Activated T-cell treated with anti-CD3 and anti-CD28 coated beads, Interleukin-2, amount 50 U/mL, for 72 hours (primary cell): ENCODE measurements at regions not wholly inside any gene's neighbourhood (a gene's known extent, or its start where the extent isn't known, plus 50 kb on each side); places are given as distances from the start of the nearest gene placed in this dataset.
A peak's percentile ranks its signal among the peaks of the same experiment; 100 is the strongest.

ENCODE experiments used
- ATAC-seq, 2 donors: fragments of 150-1000 bp; cut with Tn5 transposase; replicated peaks in 1 of 2; 2 replicates each; pipeline ENCODE4 v1.10.0; 2021; ENCODE audit warnings: moderate library complexity in 2 of 2, mild to moderate bottlenecking in 1 of 2
- DNase-seq, 2 donors: peaks; one replicate each; pipeline ENCODE4 v3.0.0; 2021 to 2022; ENCODE audit warnings: mixed read lengths in 1 of 2
- H3K27ac Mint-ChIP-seq: one replicate; pipeline ENCODE4 v1.8.0; 2022; ENCODE audit warnings: mild to moderate bottlenecking, moderate library complexity, mixed read lengths
- H3K27me3 Mint-ChIP-seq: one replicate; pipeline ENCODE4 v1.8.0; 2022; ENCODE audit warnings: low read depth, mixed read lengths
- H3K36me3 Mint-ChIP-seq, 2 donors: one replicate each; pipeline ENCODE4 v1.8.0; 2022; ENCODE audit warnings: mixed read lengths in 2 of 2, mild to moderate bottlenecking in 1 of 2; ENCODE audit not compliant: insufficient read depth in 2 of 2
- H3K4me1 Mint-ChIP-seq: one replicate; pipeline ENCODE4 v1.8.0; 2022; ENCODE audit warnings: low read depth, mixed read lengths
- H3K4me3 Mint-ChIP-seq, 2 donors: one replicate each; pipeline ENCODE4 v1.8.0; 2022; ENCODE audit warnings: mild to moderate bottlenecking in 2 of 2, mixed read lengths in 2 of 2, moderate library complexity in 2 of 2
- H3K9me3 Mint-ChIP-seq, 2 donors: one replicate each; pipeline ENCODE4 v1.8.0; 2022; ENCODE audit warnings: mixed read lengths in 2 of 2

DNA sequence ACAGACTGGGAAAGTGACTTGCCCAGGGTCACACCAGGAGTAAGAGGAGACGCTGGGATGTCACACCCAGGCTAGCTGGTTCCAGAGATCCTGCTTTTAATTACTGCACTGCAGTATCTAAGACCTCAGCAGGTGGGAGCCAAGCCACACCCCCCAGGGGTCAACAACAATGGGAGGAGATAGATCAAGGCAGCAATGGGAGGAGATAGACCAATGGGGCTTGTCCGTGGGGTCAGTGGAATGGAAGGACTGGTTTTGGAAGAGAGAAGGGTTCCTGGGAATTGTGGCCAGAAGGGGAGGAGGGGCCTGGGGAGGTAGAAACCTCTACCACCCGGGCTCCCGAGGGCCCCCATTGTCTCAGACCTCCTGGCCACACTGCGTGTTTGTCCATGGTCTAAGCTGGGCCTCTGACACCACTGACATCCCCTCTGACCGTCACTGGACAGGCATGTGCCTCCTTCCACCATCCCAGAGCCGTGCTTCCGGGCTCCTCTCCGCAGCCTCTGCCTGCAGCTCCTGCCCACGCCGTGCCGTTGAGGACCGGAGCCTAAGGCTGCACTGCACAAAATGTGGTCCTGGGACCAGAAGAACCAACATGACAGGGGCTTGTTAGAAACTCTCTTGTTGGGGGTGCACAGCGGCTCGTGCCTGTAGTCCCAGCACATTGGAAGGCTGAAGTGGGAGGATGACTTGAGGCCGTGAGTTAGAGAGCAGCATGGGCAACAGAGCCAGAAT lies 69.8 kb upstream of the RPH3AL start:
- Mint-ChIP-seq H3K27ac (no peak overlapping the region), H3K4me1 (peaks cover 45% of the 10 kb centered on the region), H3K9me3 (peaks cover 0 to 2% of the 10 kb centered on the region in 2 donors), H3K4me3 (no peak overlapping the region), H3K36me3 (peaks cover 0 to 4% of the 10 kb centered on the region in 2 donors), H3K27me3 (no peaks in the 10 kb centered on the region)
- ATAC-seq (no peak), DNase-seq (no peak)

DNA sequence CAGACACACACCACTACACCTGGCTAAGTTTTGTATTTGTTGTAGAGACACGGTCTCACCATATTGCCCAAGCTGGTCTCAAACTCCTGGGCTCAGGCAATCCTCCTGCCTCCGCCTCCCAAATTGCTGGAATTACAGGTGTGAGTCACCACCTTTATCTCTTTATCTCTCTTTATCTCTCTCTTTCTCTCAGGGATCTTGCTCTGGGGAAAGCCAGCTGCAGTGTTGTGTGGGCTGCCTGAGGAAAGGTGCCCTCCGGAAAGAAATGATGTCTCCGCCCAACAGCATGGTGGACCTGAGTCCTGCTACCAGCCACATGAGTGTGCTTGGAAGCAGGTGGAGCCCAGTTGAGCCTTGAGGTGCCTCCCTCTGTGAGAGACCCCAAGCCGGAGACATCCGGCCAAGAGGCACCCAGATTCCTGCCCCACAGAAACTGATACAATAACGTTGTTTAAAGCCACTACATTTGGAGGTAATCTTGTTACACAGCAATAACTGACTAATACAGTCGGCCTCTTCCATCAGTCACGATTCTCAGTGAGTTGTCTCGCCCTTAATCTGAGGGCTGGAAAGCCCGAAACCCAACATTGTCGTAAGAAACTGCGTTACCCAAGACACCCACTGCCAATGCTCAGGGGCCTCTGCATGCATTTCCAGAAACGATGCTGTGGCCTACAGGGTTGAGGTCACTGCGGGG lies 68.0 kb upstream of the RPH3AL start:
- peaks cover 0 to 2% of the 10 kb centered on the region in 2 donors for H3K9me3 Mint-ChIP-seq
- no peak overlapping the region for H3K4me3 Mint-ChIP-seq
- ATAC-seq (no peak), DNase-seq (no peak)
- no peak overlapping the region for H3K27ac Mint-ChIP-seq
- peaks cover 54% of the 10 kb centered on the region for H3K4me1 Mint-ChIP-seq
- H3K27me3 Mint-ChIP-seq, result no peaks in the 10 kb centered on the region
- peaks cover 0 to 6% of the 10 kb centered on the region in 2 donors for H3K36me3 Mint-ChIP-seq

DNA sequence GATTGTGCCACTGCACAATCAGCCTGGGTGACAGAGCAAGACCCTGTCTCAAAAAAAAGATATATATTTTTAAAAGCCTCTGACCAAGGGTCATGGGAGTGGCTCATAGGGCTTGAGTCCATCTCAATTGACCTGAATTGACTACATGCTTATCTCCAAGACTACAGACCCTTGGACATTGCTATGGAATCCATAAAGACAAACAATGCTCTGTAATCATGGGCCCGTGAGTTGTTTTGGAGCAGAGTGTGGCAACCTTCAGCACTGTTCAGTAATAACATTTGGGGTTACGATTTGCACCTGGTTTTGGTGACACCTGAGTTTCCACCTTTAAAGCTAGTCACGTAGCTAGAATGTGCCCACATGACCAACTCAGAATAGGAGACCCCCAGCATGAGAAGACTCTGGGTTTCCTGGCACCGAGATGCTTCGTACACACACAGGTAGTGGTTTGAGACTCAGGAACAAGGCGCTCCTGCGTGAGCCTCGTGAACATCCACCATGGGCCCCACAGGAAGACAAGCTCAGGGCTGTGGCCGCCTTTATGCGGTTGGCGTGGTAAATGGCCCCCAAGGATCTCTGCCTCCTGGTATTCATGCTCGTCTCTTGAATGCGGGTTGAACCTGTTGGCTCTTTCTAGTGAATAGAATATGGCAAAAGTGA lies 66.6 kb upstream of the RPH3AL start:
- ATAC-seq, result peak; percentile 9 to 16
- Mint-ChIP-seq H3K9me3 (peaks cover 0 to 2% of the 10 kb centered on the region in 2 donors), H3K36me3 (peaks cover 11 to 13% of the 10 kb centered on the region in 2 donors), H3K27me3 (no peaks in the 10 kb centered on the region), H3K4me3 (peak overlapping the region; percentile 3 to 13), H3K4me1 (peaks cover 68% of the 10 kb centered on the region), H3K27ac (peak overlapping the region; percentile 4)
- peak; percentile 52 to 64 for DNase-seq

DNA sequence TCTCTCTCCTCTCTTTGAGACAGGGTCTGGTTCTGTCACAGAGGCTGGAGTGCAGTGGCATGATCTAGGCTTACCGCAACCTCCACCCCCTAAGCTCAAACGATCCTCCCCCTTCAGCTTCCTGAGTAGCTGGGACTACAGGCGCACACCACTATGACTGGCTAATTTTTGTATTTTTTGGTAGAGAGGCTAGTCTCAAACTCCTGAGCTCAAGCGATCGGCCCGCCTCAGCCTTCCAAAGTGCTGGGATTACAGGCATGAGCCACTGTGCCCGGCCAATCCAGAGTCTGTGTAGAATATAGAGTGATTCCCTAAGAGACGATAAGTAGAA lies 65.8 kb upstream of the RPH3AL start:
- Mint-ChIP-seq H3K36me3 (peaks cover 16% of the 10 kb centered on the region in 2 donors), H3K27me3 (no peaks in the 10 kb centered on the region), H3K27ac (peak overlapping the region; percentile 94), H3K4me1 (peaks cover 73% of the 10 kb centered on the region), H3K9me3 (peaks cover 0 to 2% of the 10 kb centered on the region in 2 donors), H3K4me3 (peak overlapping the region; percentile 85 to 87)
- DNase-seq, result peak; percentile 63 to 74
- peak; percentile 58 to 65 for ATAC-seq

DNA sequence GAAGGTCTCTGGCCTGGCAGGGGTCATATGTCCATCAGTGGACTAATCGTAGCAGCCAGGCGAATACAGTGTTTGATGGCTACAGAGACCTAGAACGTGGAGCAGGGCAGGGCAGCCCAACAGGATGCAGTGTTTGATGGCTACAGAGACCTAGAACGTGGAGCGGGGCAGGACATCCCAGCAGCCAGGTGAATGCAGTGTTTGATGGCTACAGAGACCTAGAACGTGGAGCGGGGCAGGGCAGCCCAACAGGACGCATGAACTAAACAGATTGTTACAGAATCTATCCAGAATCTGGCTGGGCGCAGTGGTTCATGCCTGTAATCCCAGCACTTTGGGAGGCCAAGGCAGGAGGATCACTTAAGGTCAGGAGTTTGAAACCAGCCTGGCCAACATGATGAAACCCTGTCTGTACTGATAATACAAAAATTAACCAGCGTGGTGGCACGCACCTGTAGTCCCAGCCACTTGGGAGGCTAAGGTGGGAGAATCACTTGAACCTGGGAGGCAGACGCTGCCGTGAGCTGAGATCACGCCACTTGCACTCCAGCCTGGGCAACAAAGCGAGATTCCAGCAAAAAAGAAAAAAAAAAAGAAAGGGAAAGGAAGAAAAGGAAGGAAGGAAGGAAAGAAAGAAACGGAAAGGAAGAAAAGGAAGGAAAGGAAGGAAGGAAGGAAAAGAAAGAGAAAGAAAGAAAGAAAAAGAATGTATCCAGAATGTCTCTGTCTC lies 65.2 kb upstream of the RPH3AL start:
- Mint-ChIP-seq H3K9me3 (peaks cover 0 to 2% of the 10 kb centered on the region in 2 donors), H3K4me1 (peaks cover 77% of the 10 kb centered on the region), H3K27me3 (no peaks in the 10 kb centered on the region), H3K36me3 (peaks cover 18 to 19% of the 10 kb centered on the region in 2 donors), H3K4me3 (peak overlapping the region; percentile 85 to 87), H3K27ac (peak overlapping the region; percentile 94)
- no peak for ATAC-seq
- no peak for DNase-seq

DNA sequence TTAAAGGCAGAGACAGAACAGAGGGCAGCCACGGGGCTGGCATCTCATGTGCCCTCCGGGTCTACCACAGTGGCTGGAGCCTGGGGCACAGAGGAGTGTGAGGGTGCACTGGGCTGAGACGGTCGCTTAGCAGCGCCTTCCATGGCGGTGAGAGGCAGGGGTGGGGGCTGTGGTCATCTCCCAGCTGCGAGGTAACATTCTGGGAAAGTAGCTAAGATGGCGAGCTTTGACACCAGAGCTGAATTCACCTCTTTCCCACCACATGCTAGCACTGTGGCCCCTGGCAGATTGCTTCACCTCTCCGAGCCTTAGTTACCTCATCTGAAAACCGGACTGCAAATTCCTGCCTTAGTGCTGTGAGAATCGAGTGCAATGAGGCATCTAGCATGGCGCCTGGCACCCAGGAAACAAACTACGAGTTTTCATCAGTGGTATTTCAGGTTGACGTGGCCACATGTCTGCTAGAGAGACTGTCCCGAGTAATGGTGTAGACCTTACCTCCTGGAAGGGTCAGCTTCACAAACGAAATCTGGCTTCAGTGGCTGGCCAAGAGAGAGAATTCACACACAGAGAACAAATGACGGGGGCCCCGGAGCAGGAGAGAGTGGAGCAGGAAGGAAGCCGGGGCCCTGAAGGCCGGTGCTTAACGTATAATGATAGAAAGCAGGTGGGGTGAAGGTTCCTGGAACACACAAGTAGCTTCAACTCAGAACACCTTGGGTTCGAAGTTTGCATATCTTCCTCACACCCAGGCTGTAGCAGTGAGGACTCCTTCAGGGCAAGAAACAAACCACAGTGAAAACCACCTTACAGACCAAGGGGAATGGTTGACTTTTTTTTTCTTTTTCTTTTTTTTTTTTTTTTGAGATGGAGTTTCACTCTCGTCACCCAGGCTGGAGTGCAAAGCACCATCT lies 63.9 kb upstream of the RPH3AL start:
- peak; percentile 68 to 71 for DNase-seq
- Mint-ChIP-seq H3K27me3 (no peaks in the 10 kb centered on the region), H3K27ac (peak overlapping the region; percentile 98), H3K4me3 (peak overlapping the region; percentile 85 to 87), H3K4me1 (peaks cover 84% of the 10 kb centered on the region), H3K36me3 (peaks cover 22% of the 10 kb centered on the region in 2 donors), H3K9me3 (peaks cover 0 to 2% of the 10 kb centered on the region in 2 donors)
- ATAC-seq, result peak; percentile 73 to 84

DNA sequence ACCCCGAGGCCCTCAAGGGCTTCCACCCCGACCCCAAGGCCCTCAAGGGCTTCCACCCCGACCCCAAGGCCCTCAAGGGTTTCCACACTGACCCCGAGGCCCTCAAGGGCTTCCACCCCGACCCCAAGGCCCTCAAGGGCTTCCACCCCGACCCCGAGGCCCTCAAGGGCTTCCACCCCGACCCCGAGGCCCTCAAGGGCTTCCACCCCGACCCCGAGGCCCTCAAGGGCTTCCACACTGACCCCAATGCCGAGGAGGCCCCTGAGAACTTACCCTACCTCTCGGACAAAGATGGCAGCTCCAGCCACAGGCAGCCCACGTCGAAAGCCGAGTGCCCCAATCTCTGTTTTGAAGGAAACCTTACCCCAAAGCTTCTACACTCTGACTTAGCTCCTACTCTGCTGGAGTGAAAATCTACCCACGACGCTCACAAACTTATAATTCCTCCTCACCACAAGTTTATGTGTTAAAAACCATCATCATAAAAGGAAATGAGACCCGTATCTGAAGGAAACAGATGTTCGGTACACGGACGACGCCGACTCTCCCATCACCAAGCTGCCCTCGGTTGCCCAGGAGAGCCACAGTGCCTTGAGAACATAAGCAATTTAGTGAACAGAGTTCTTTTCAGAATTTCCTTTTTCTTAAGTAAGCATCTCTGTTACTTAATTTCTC lies 61.2 kb upstream of the RPH3AL start:
- Mint-ChIP-seq H3K27ac (peak overlapping the region; percentile 98), H3K9me3 (no peaks in the 10 kb centered on the region), H3K4me1 (peaks cover 92% of the 10 kb centered on the region), H3K4me3 (peak overlapping the region; percentile 85 to 87), H3K36me3 (peaks cover 25 to 28% of the 10 kb centered on the region in 2 donors), H3K27me3 (no peaks in the 10 kb centered on the region)
- ATAC-seq, result no peak
- DNase-seq, result no peak

DNA sequence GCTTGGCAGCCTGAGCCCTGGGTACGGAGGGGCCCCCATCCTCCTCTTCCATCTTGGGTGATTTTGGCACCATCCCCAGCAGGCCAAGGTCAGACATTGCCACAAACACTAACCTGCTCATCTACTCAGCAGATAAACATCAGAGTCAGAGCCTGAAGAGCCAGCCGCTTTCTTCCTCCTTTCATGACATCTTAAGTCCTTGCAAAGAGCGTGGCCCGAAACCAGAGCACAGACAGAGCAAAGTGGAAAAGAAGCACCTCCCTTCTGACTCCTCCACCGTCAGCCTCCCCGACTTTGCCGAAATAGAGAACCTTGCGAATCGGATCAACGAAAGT lies 60.4 kb upstream of the RPH3AL start:
- H3K4me1 Mint-ChIP-seq, result peaks cover 83% of the 10 kb centered on the region
- peaks cover 25 to 28% of the 10 kb centered on the region in 2 donors for H3K36me3 Mint-ChIP-seq
- DNase-seq (peak; percentile 25 to 26), ATAC-seq (no peak)
- peak overlapping the region; percentile 95 for H3K27ac Mint-ChIP-seq
- H3K9me3 Mint-ChIP-seq, result no peaks in the 10 kb centered on the region
- no peaks in the 10 kb centered on the region for H3K27me3 Mint-ChIP-seq
- H3K4me3 Mint-ChIP-seq, result peak overlapping the region; percentile 91 to 96

DNA sequence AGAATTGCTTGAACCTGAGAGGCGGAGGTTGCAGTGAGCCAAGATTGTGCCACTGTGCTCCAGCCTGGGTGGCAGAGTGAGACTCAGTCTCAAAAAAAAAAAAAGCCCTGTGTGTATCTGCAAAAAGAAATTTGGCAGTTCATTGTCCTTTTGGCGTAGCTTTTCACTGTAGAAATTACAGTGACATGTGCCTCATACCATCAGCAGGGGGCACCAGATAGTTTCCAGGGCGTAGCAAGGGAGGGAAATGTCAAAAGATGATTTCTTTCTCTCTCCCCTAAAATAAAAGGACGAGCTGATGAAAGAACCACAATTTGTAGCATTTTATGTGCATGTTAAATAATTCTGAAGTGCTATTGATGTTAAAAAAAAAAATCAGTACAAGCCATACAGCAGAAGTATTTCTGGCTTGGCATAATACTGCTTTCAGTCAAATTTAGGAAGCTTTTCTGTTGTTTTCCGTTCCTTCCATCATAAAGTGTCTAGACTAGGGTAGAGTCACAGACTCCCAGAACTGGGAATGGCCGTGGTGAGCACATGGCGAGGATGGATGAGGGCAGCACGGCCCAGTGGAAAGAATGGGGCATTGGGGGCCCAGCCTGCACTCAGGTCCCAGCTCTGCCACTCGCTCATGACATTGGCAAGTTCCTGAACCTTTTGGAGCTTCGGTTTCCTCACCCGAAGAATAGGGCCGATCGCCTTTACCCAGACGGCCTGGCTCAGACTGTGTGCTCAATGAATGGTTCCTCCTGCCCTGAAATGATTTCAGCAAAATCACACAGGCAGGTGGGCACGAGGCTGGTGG lies 59.8 kb upstream of the RPH3AL start:
- peaks cover 83% of the 10 kb centered on the region for H3K4me1 Mint-ChIP-seq
- H3K36me3 Mint-ChIP-seq, result peaks cover 25 to 32% of the 10 kb centered on the region in 2 donors
- H3K4me3 Mint-ChIP-seq, result peak overlapping the region; percentile 91 to 96

DNA sequence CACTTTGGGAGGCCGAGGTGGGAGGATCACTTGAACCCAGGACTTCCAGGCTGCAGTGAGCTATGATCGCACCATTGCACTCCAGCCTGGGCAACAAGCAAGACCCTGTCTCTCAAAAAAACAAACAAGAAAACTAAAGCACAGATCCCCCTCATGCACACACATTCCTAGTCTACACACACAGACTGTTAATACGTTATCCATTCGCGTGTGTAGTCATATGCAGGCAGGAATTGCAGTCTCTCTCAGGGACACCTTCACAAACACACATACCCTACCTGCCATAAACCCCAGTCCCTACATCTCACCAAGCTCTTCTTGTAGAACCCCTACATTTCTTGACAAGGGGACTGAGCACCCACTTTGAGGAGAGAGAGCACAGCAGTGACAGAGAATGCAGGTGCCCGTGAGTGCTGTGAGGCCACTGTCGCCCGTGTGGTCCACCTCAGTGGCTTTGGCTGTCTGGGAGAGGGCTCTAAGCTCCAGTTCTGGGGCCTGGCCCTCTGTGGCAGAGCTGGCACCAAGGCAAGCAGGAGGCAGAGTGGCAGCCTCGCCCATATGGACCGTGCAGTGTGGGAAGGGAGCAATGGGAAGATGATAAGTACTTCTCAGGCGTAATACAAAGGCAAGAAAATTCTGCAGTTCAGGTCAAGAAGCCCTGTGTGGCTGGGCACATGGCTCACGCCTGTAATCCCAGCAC lies 59.0 kb upstream of the RPH3AL start:
- no peaks in the 10 kb centered on the region for H3K27me3 Mint-ChIP-seq
- H3K36me3 Mint-ChIP-seq, result peaks cover 24 to 34% of the 10 kb centered on the region in 2 donors
- peaks cover 83% of the 10 kb centered on the region for H3K4me1 Mint-ChIP-seq
- DNase-seq (peak in 1 of 2 donors; percentile 14), ATAC-seq (no peak)
- H3K27ac Mint-ChIP-seq, result peak overlapping the region; percentile 99
- peak overlapping the region; percentile 91 to 96 for H3K4me3 Mint-ChIP-seq
- no peaks in the 10 kb centered on the region for H3K9me3 Mint-ChIP-seq

More for the DNA sequence above, 59.8 kb upstream of the RPH3AL start:
- DNase-seq (peak; percentile 73 to 74), ATAC-seq (no peak)
- Mint-ChIP-seq H3K27me3 (no peaks in the 10 kb centered on the region), H3K9me3 (no peaks in the 10 kb centered on the region), H3K27ac (peak overlapping the region; percentile 95)
